Duodenal mucosa (tissue), 2 donors: ENCODE measurements at regions not wholly inside any gene's neighbourhood (a gene's known extent, or its start where the extent isn't known, plus 50 kb on each side); places are given as distances from the start of the nearest gene placed in this dataset.

Source experiments
- H3K27ac ChIP-seq: one replicate; pipeline ENCODE4 v1.7.0; 2013; ENCODE audit warnings: low read depth, low read length
- H3K27me3 ChIP-seq, 2 donors: one replicate each; pipeline ENCODE4 v1.7.0; 2013; ENCODE audit warnings: low read length in 2 of 2, control low read depth in 1 of 2; ENCODE audit not compliant: insufficient read depth in 2 of 2, control insufficient read depth in 1 of 2
- H3K36me3 ChIP-seq, 2 donors: one replicate each; pipeline ENCODE4 v1.7.0; 2013; ENCODE audit warnings: low read length in 2 of 2, control low read depth in 1 of 2; ENCODE audit not compliant: insufficient read depth in 2 of 2, control insufficient read depth in 1 of 2
- H3K4me1 ChIP-seq, 2 donors: one replicate each; pipeline ENCODE4 v1.7.0; 2013; ENCODE audit warnings: low read length in 2 of 2, control low read depth in 1 of 2; ENCODE audit not compliant: insufficient read depth in 2 of 2, control insufficient read depth in 1 of 2
- H3K4me3 ChIP-seq, 2 donors: one replicate each; pipeline ENCODE4 v1.7.0; 2013; ENCODE audit warnings: low read length in 2 of 2, low read depth in 1 of 2
- H3K9ac ChIP-seq, 2 donors: one replicate each; pipeline ENCODE4 v1.7.0; 2013; ENCODE audit warnings: low read length in 2 of 2, low read depth in 1 of 2
- H3K9me3 ChIP-seq, 2 donors: one replicate each; pipeline ENCODE4 v1.7.0; 2013; ENCODE audit warnings: low read length in 2 of 2, control low read depth in 1 of 2; ENCODE audit not compliant: control insufficient read depth in 1 of 2

- no peaks in the 10 kb centered on the region for H3K36me3 ChIP-seq
- no peak overlapping the region for H3K27ac ChIP-seq
- no peaks in the 10 kb centered on the region for H3K9me3 ChIP-seq
- H3K9ac ChIP-seq: no peak overlapping the region
- no peaks in the 10 kb centered on the region for H3K27me3 ChIP-seq
- H3K4me1 ChIP-seq: no peaks in the 10 kb centered on the region
- H3K4me3 ChIP-seq: no peak overlapping the region
These were observed 257.7 kb upstream of the TNP1 start for GRCh38 chr2:217117523-217117922.

- no peak overlapping the region for H3K4me3 ChIP-seq
- no peak overlapping the region for H3K27ac ChIP-seq
- no peaks in the 10 kb centered on the region for H3K27me3 ChIP-seq
These were observed 256.7 kb upstream of the TNP1 start for GRCh38 chr2:217116610-217117009.

GRCh38 chr2:217114117-217114516, 254.3 kb upstream of the TNP1 start:
- H3K4me1 ChIP-seq: no peaks in the 10 kb centered on the region
- H3K27ac ChIP-seq: no peak overlapping the region
- no peak overlapping the region for H3K9ac ChIP-seq
- no peak overlapping the region for H3K4me3 ChIP-seq
- H3K27me3 ChIP-seq: no peaks in the 10 kb centered on the region
- H3K9me3 ChIP-seq: no peaks in the 10 kb centered on the region
- H3K36me3 ChIP-seq: no peaks in the 10 kb centered on the region

More at GRCh38 chr2:217116610-217117009, 256.7 kb upstream of the TNP1 start:
- H3K9ac ChIP-seq: no peak overlapping the region
- H3K4me1 ChIP-seq: no peaks in the 10 kb centered on the region
- H3K36me3 ChIP-seq: no peaks in the 10 kb centered on the region
- no peaks in the 10 kb centered on the region for H3K9me3 ChIP-seq

GRCh38 chr2:217113491-217113890, 253.6 kb upstream of the TNP1 start:
- H3K27ac ChIP-seq: no peak overlapping the region

GRCh38 chr2:217110550-217110949, 250.7 kb upstream of the TNP1 start:
- Histone ChIP-seq H3K4me3 (no peak overlapping the region), H3K36me3 (no peaks in the 10 kb centered on the region), H3K27ac (no peak overlapping the region), H3K27me3 (no peaks in the 10 kb centered on the region), H3K4me1 (no peaks in the 10 kb centered on the region), H3K9ac (no peak overlapping the region), H3K9me3 (no peaks in the 10 kb centered on the region)

More at GRCh38 chr2:217113491-217113890, 253.6 kb upstream of the TNP1 start:
- Histone ChIP-seq H3K4me3 (no peak overlapping the region), H3K27me3 (no peaks in the 10 kb centered on the region), H3K36me3 (no peaks in the 10 kb centered on the region), H3K4me1 (no peaks in the 10 kb centered on the region), H3K9me3 (no peaks in the 10 kb centered on the region), H3K9ac (no peak overlapping the region)

GRCh38 chr2:217108575-217109027, 248.7 kb upstream of the TNP1 start:
- no peaks in the 10 kb centered on the region for H3K9me3 ChIP-seq
- H3K27me3 ChIP-seq: no peaks in the 10 kb centered on the region

GRCh38 chr2:217108086-217108485, 248.2 kb upstream of the TNP1 start:
- H3K27me3 ChIP-seq: no peaks in the 10 kb centered on the region
- H3K4me3 ChIP-seq: no peak overlapping the region
- H3K9me3 ChIP-seq: no peaks in the 10 kb centered on the region
- no peaks in the 10 kb centered on the region for H3K4me1 ChIP-seq
- no peak overlapping the region for H3K9ac ChIP-seq
- no peak overlapping the region for H3K27ac ChIP-seq
- H3K36me3 ChIP-seq: no peaks in the 10 kb centered on the region

More at GRCh38 chr2:217108575-217109027, 248.7 kb upstream of the TNP1 start:
- no peak overlapping the region for H3K27ac ChIP-seq
- no peaks in the 10 kb centered on the region for H3K36me3 ChIP-seq
- H3K9ac ChIP-seq: no peak overlapping the region
- no peaks in the 10 kb centered on the region for H3K4me1 ChIP-seq
- no peak overlapping the region for H3K4me3 ChIP-seq

GRCh38 chr2:217107480-217107879, 247.6 kb upstream of the TNP1 start:
- Histone ChIP-seq H3K27ac (no peak overlapping the region), H3K4me3 (no peak overlapping the region), H3K36me3 (no peaks in the 10 kb centered on the region), H3K27me3 (no peaks in the 10 kb centered on the region), H3K9me3 (no peaks in the 10 kb centered on the region), H3K9ac (no peak overlapping the region), H3K4me1 (no peaks in the 10 kb centered on the region)

GRCh38 chr2:217106650-217107014, 246.8 kb upstream of the TNP1 start:
- Histone ChIP-seq H3K9me3 (no peaks in the 10 kb centered on the region), H3K4me3 (no peak overlapping the region), H3K36me3 (no peaks in the 10 kb centered on the region), H3K27ac (no peak overlapping the region), H3K27me3 (no peaks in the 10 kb centered on the region), H3K4me1 (no peaks in the 10 kb centered on the region), H3K9ac (no peak overlapping the region)

GRCh38 chr2:217105733-217106649, 246.1 kb upstream of the TNP1 start:
- Histone ChIP-seq H3K36me3 (no peaks in the 10 kb centered on the region), H3K27ac (no peak overlapping the region), H3K4me3 (no peak overlapping the region), H3K27me3 (no peaks in the 10 kb centered on the region), H3K9me3 (no peaks in the 10 kb centered on the region), H3K4me1 (no peaks in the 10 kb centered on the region), H3K9ac (no peak overlapping the region)
